ENCODE measurements at regions not wholly inside any gene's neighbourhood (a gene's known extent, or its start where the extent isn't known, plus 50 kb on each side); places are given as distances from the start of the nearest gene placed in this dataset.

GRCh38 chr7:41818765-41819398 is 116.0 kb upstream of the INHBA start:
- ChIA-PET POLR2A (no interaction called here), CTCF (interaction anchor here (1.0 kb wide), 1 partner anchor 10 kb away, joined by 5 read pairs; no protein-coding TSS in a partner anchor)
- Histone ChIP-seq H3K9me3 (ENCODE audit: control extremely low read depth in 1 of 5, control insufficient read depth in 4 of 5, insufficient read depth in 2 of 5, low read depth in 1 of 5, low read length in 4 of 5) (peaks cover 0 to 8% (median 4%) of the 10 kb centered on the region in 5 experiments), H3K4me1 (ENCODE audit: control extremely low read depth in 1 of 4, control insufficient read depth in 4 of 4, insufficient read depth in 4 of 4, low read length in 3 of 4) (peaks cover 14 to 44% (median 29%) of the 10 kb centered on the region in 4 experiments), H3K4me3 (ENCODE audit: control insufficient read depth in 1 of 7, extremely low read depth in 1 of 7, insufficient read depth in 4 of 7, low read depth in 2 of 7, low read length in 6 of 7) (no peak overlapping the region), H3K27me3 (replicated peaks in 2 of 5; ENCODE audit: control insufficient read depth in 4 of 5, insufficient read depth in 5 of 5, low read length in 4 of 5) (no peaks in the 10 kb centered on the region), H3K36me3 (ENCODE audit: control insufficient read depth in 4 of 4, insufficient read depth in 4 of 4, low read length in 3 of 4) (no peaks in the 10 kb centered on the region), H3K27ac (ENCODE audit: insufficient read depth in 1 of 2, low read depth in 1 of 2, low read length in 2 of 2, poor library complexity in 1 of 2, severe bottlenecking in 2 of 2) (no peak overlapping the region)
- WGBS (ENCODE audit: insufficient coverage) = no CpG with 5 or more reads among the region's 1 CpG
- no peak for DNase-seq

- Histone ChIP-seq H3K4me1 (ENCODE audit: control extremely low read depth in 1 of 4, control insufficient read depth in 4 of 4, insufficient read depth in 4 of 4, low read length in 3 of 4) (peaks cover 17 to 55% (median 36%) of the 10 kb centered on the region in 4 experiments), H3K36me3 (ENCODE audit: control insufficient read depth in 4 of 4, insufficient read depth in 4 of 4, low read length in 3 of 4) (no peaks in the 10 kb centered on the region), H3K4me3 (ENCODE audit: control insufficient read depth in 1 of 7, extremely low read depth in 1 of 7, insufficient read depth in 4 of 7, low read depth in 2 of 7, low read length in 6 of 7) (no peak overlapping the region), H3K9me3 (ENCODE audit: control extremely low read depth in 1 of 5, control insufficient read depth in 4 of 5, insufficient read depth in 2 of 5, low read depth in 1 of 5, low read length in 4 of 5) (peaks cover 0 to 8% (median 4%) of the 10 kb centered on the region in 5 experiments), H3K27ac (ENCODE audit: insufficient read depth in 1 of 2, low read depth in 1 of 2, low read length in 2 of 2, poor library complexity in 1 of 2, severe bottlenecking in 2 of 2) (no peak overlapping the region), H3K27me3 (replicated peaks in 2 of 5; ENCODE audit: control insufficient read depth in 4 of 5, insufficient read depth in 5 of 5, low read length in 4 of 5) (no peaks in the 10 kb centered on the region)
- CTCF ChIA-PET = interaction anchor here (1.0 to 1.2 kb wide), 4 partner anchors 8 to 111 kb away, joined by 3 to 4 read pairs (median 3); no protein-coding TSS in a partner anchor
- POLR2A ChIA-PET = no interaction called here
- WGBS (ENCODE audit: insufficient coverage) = 86% methylated on average over 1 of the region's 2 CpGs
- peak; percentile 25 to 82 (median 74) for DNase-seq
These were observed 114.5 kb upstream of the INHBA start for GRCh38 chr7:41817386-41817785.

DNA sequence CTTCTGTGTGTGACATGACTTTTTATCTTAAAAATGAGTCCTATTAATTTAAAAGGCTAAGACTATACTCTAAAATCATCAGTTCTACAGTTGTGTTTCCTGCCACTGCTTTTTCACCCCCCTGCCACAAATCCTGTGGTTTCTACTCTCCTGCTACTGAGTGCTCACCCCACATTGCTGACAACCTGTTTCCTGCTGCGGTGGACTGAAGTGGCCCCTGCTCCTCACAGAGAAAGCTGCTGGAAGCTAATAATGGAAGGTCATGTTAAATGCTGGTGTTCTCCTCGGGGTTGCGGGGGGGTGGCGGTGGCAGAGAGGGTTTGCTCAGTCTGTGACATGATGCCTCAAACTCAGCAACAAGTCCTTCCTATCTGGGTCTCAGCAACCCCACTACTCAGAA is 113.2 kb upstream of the INHBA start:
- Histone ChIP-seq H3K36me3 (ENCODE audit: control insufficient read depth in 4 of 4, insufficient read depth in 4 of 4, low read length in 3 of 4) (no peaks in the 10 kb centered on the region), H3K4me1 (ENCODE audit: control extremely low read depth in 1 of 4, control insufficient read depth in 4 of 4, insufficient read depth in 4 of 4, low read length in 3 of 4) (peaks cover 21 to 52% (median 38%) of the 10 kb centered on the region in 4 experiments), H3K27ac (ENCODE audit: insufficient read depth in 1 of 2, low read depth in 1 of 2, low read length in 2 of 2, poor library complexity in 1 of 2, severe bottlenecking in 2 of 2) (peak overlapping the region in 1 of 2 experiments; percentile 32), H3K27me3 (replicated peaks in 2 of 5; ENCODE audit: control insufficient read depth in 4 of 5, insufficient read depth in 5 of 5, low read length in 4 of 5) (no peaks in the 10 kb centered on the region), H3K9me3 (ENCODE audit: control extremely low read depth in 1 of 5, control insufficient read depth in 4 of 5, insufficient read depth in 2 of 5, low read depth in 1 of 5, low read length in 4 of 5) (peaks cover 0 to 8% (median 3%) of the 10 kb centered on the region in 5 experiments), H3K4me3 (ENCODE audit: control insufficient read depth in 1 of 7, extremely low read depth in 1 of 7, insufficient read depth in 4 of 7, low read depth in 2 of 7, low read length in 6 of 7) (peak overlapping the region in 1 of 7 experiments; percentile 11)
- ChIA-PET POLR2A (no interaction called here), CTCF (interaction anchor here (1.2 kb wide), 2 partner anchors 109 to 111 kb away, joined by 3 to 4 read pairs; no protein-coding TSS in a partner anchor)
- no CpG with 5 or more reads among the region's 4 CpGs for WGBS (ENCODE audit: insufficient coverage)
- peak; percentile 84 to 99 (median 98) for DNase-seq

GRCh38 chr7:41814888-41815287 is 112.0 kb upstream of the INHBA start:
- ChIA-PET CTCF (interaction anchor here (1.1 kb wide), 1 partner anchor 65 kb away, joined by 6 read pairs; no protein-coding TSS in a partner anchor), POLR2A (no interaction called here)
- Histone ChIP-seq H3K4me1 (ENCODE audit: control extremely low read depth in 1 of 4, control insufficient read depth in 4 of 4, insufficient read depth in 4 of 4, low read length in 3 of 4) (peaks cover 21 to 56% (median 40%) of the 10 kb centered on the region in 4 experiments), H3K4me3 (ENCODE audit: control insufficient read depth in 1 of 7, extremely low read depth in 1 of 7, insufficient read depth in 4 of 7, low read depth in 2 of 7, low read length in 6 of 7) (no peak overlapping the region), H3K27ac (ENCODE audit: insufficient read depth in 1 of 2, low read depth in 1 of 2, low read length in 2 of 2, poor library complexity in 1 of 2, severe bottlenecking in 2 of 2) (no peak overlapping the region), H3K36me3 (ENCODE audit: control insufficient read depth in 4 of 4, insufficient read depth in 4 of 4, low read length in 3 of 4) (no peaks in the 10 kb centered on the region), H3K27me3 (replicated peaks in 2 of 5; ENCODE audit: control insufficient read depth in 4 of 5, insufficient read depth in 5 of 5, low read length in 4 of 5) (no peaks in the 10 kb centered on the region), H3K9me3 (ENCODE audit: control extremely low read depth in 1 of 5, control insufficient read depth in 4 of 5, insufficient read depth in 2 of 5, low read depth in 1 of 5, low read length in 4 of 5) (peaks cover 0 to 9% (median 0%) of the 10 kb centered on the region in 5 experiments)
- no peak for DNase-seq
- 97% methylated on average over 4 of the region's 4 CpGs for WGBS (ENCODE audit: insufficient coverage)

GRCh38 chr7:41813286-41813685 is 110.4 kb upstream of the INHBA start:
- CTCF ChIA-PET = interaction anchor here (1.1 kb wide), 1 partner anchor 79 kb away, joined by 3 read pairs; no protein-coding TSS in a partner anchor
- Histone ChIP-seq H3K36me3 (ENCODE audit: control insufficient read depth in 4 of 4, insufficient read depth in 4 of 4, low read length in 3 of 4) (no peaks in the 10 kb centered on the region), H3K27ac (ENCODE audit: insufficient read depth in 1 of 2, low read depth in 1 of 2, low read length in 2 of 2, poor library complexity in 1 of 2, severe bottlenecking in 2 of 2) (no peak overlapping the region), H3K9me3 (ENCODE audit: control extremely low read depth in 1 of 5, control insufficient read depth in 4 of 5, insufficient read depth in 2 of 5, low read depth in 1 of 5, low read length in 4 of 5) (peaks cover 0 to 3% (median 0%) of the 10 kb centered on the region in 5 experiments), H3K27me3 (replicated peaks in 2 of 5; ENCODE audit: control insufficient read depth in 4 of 5, insufficient read depth in 5 of 5, low read length in 4 of 5) (no peaks in the 10 kb centered on the region), H3K4me3 (ENCODE audit: control insufficient read depth in 1 of 7, extremely low read depth in 1 of 7, insufficient read depth in 4 of 7, low read depth in 2 of 7, low read length in 6 of 7) (no peak overlapping the region), H3K4me1 (ENCODE audit: control extremely low read depth in 1 of 4, control insufficient read depth in 4 of 4, insufficient read depth in 4 of 4, low read length in 3 of 4) (peaks cover 21 to 61% (median 42%) of the 10 kb centered on the region in 4 experiments)
- no CpG with 5 or more reads among the region's 2 CpGs for WGBS (ENCODE audit: insufficient coverage)
- DNase-seq = no peak
- POLR2A ChIA-PET = no interaction called here

GRCh38 chr7:41811941-41812340 is 109.1 kb upstream of the INHBA start:
- no peaks in the 10 kb centered on the region for H3K36me3 ChIP-seq (ENCODE audit: control insufficient read depth in 4 of 4, insufficient read depth in 4 of 4, low read length in 3 of 4)
- peaks cover 0 to 3% (median 0%) of the 10 kb centered on the region in 5 experiments for H3K9me3 ChIP-seq (ENCODE audit: control extremely low read depth in 1 of 5, control insufficient read depth in 4 of 5, insufficient read depth in 2 of 5, low read depth in 1 of 5, low read length in 4 of 5)
- H3K4me3 ChIP-seq (ENCODE audit: control insufficient read depth in 1 of 7, extremely low read depth in 1 of 7, insufficient read depth in 4 of 7, low read depth in 2 of 7, low read length in 6 of 7) = no peak overlapping the region
- DNase-seq = peak in 1 of 3 donors; percentile 34
- ChIA-PET POLR2A (no interaction called here), CTCF (interaction anchor here (0.8 to 1.0 kb wide), 3 partner anchors 17 to 107 kb away, joined by 3 read pairs; no protein-coding TSS in a partner anchor)
- peaks cover 16 to 58% (median 36%) of the 10 kb centered on the region in 4 experiments for H3K4me1 ChIP-seq (ENCODE audit: control extremely low read depth in 1 of 4, control insufficient read depth in 4 of 4, insufficient read depth in 4 of 4, low read length in 3 of 4)
- H3K27ac ChIP-seq (ENCODE audit: insufficient read depth in 1 of 2, low read depth in 1 of 2, low read length in 2 of 2, poor library complexity in 1 of 2, severe bottlenecking in 2 of 2) = no peak overlapping the region
- no peaks in the 10 kb centered on the region for H3K27me3 ChIP-seq (replicated peaks in 2 of 5; ENCODE audit: control insufficient read depth in 4 of 5, insufficient read depth in 5 of 5, low read length in 4 of 5)

- Histone ChIP-seq H3K36me3 (ENCODE audit: control insufficient read depth in 4 of 4, insufficient read depth in 4 of 4, low read length in 3 of 4) (no peaks in the 10 kb centered on the region), H3K9me3 (ENCODE audit: control extremely low read depth in 1 of 5, control insufficient read depth in 4 of 5, insufficient read depth in 2 of 5, low read depth in 1 of 5, low read length in 4 of 5) (peaks cover 0 to 3% (median 0%) of the 10 kb centered on the region in 5 experiments), H3K27me3 (replicated peaks in 2 of 5; ENCODE audit: control insufficient read depth in 4 of 5, insufficient read depth in 5 of 5, low read length in 4 of 5) (no peaks in the 10 kb centered on the region), H3K4me3 (ENCODE audit: control insufficient read depth in 1 of 7, extremely low read depth in 1 of 7, insufficient read depth in 4 of 7, low read depth in 2 of 7, low read length in 6 of 7) (no peak overlapping the region), H3K27ac (ENCODE audit: insufficient read depth in 1 of 2, low read depth in 1 of 2, low read length in 2 of 2, poor library complexity in 1 of 2, severe bottlenecking in 2 of 2) (no peak overlapping the region), H3K4me1 (ENCODE audit: control extremely low read depth in 1 of 4, control insufficient read depth in 4 of 4, insufficient read depth in 4 of 4, low read length in 3 of 4) (peaks cover 6 to 41% (median 21%) of the 10 kb centered on the region in 4 experiments)
- ChIA-PET CTCF (interaction anchor here (1.3 kb wide), 1 partner anchor 103 kb away, joined by 3 read pairs; no protein-coding TSS in a partner anchor), POLR2A (no interaction called here)
- no peak for DNase-seq
- WGBS (ENCODE audit: insufficient coverage) = 98% methylated on average over 12 of the region's 13 CpGs
These were observed 107.2 kb upstream of the INHBA start for GRCh38 chr7:41809940-41810576.

Measured in common myeloid progenitor, CD34-positive (primary cell).